ENCODE measurements at regions not wholly inside any gene's neighbourhood (a gene's known extent, or its start where the extent isn't known, plus 50 kb on each side); places are given as distances from the start of the nearest gene placed in this dataset.
"Not testable (repeated sequence)": the region's sequence is repeated elsewhere in the genome, so short reads cannot be mapped to it uniquely, and the experiment has no call there.

GRCh38 chr6:80442366-80442765 lies 335.9 kb downstream of the BCKDHB start:
- ATAC-seq: no peak
- no peak for DNase-seq
- intact Hi-C loops (cut with DNase I): no loop called here

- DNase-seq: no peak
- ATAC-seq: no peak
- intact Hi-C loops (cut with DNase I): no loop called here
Observed at GRCh38 chr6:80441131-80441530, 334.7 kb downstream of the BCKDHB start.

GRCh38 chr6:80440496-80441115 lies 334.1 kb downstream of the BCKDHB start:
- DNase-seq: no peak
- ATAC-seq: no peak
- intact Hi-C loops (cut with DNase I): no loop called here

DNA sequence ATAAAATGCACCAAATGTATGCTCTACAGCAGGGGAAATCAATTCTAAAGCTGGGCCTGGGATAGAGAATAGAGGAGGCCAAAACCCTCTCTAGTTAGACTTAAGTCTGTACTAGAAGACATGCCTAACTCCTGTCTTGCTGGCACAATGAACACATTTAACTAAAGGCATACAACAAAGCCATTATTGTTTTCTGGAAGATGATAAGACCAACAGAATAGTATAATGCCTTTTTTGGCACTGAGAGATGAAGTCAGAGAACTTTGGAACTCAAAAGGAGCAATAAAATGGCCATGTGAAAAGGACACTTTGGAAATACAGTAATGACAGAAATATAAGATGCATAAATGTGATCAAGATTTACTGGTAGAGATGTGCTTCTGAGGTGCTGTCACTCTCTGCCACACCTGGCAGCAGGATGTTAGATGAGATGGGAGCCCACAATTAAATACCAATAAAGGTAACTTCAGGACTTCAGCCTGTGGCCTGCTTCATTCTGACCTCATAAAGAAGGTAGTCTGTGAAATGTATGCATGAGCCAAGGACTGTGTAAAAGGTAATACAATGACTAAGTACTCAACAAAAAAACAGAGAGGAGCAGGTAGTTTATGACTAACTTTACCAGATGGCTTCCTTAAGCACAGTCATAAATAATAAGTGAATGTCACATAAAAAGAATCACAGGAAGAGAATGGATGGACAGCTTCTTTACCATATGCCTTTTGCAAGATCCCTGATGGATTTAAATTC lies 333.4 kb downstream of the BCKDHB start:
- ATAC-seq (no peak), DNase-seq (no peak)
- intact Hi-C loops (cut with DNase I): no loop called here

GRCh38 chr6:80438772-80439171 lies 332.3 kb downstream of the BCKDHB start:
- DNase-seq (no peak), ATAC-seq (no peak)
- intact Hi-C loops (cut with DNase I): no loop called here

DNA sequence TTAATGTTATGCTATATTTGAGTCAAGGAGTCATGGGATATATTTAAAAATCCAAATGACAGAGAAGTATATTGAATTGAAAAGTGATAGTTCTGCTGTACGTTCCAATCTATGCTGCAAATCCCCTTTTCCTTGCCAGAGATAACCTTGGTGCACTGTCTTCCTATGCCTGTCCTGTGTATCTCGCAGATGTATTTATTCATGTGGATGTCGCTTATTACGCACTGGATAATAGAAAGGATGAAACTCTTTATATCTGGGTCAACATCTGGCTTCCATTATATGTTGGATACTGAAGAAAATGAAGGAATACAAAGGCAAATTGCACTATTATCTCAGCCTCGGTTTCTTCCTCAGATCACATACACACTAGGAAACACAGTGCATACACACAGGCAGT lies 331.3 kb downstream of the BCKDHB start:
- DNase-seq (no peak), ATAC-seq (no peak)
- intact Hi-C loops (cut with DNase I): no loop called here

DNA sequence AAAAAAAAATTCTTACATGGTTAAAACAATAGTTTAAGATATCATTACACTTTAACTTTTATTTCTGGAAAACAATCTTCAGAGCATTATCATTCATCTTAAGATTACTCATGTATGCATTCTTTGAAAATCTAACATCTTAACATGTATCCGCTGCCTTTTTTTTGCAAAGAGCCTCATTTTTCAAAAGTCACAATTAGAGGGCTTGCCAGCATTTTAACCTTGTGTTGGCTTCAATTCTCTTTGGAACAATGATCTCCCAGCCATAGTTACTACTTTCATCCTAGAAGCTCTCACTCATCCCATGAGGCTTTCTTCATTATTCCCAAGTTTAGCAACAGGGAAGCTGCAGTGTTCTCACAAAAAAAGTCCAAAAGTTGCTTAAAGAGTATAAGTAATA lies 330.8 kb downstream of the BCKDHB start:
- no peak for DNase-seq
- intact Hi-C loops (cut with DNase I): no loop called here
- ATAC-seq: no peak

- no peak for DNase-seq
- ATAC-seq: no peak
- intact Hi-C loops (cut with DNase I): no loop called here
Observed at GRCh38 chr6:80436663-80437062, 330.2 kb downstream of the BCKDHB start.

DNA sequence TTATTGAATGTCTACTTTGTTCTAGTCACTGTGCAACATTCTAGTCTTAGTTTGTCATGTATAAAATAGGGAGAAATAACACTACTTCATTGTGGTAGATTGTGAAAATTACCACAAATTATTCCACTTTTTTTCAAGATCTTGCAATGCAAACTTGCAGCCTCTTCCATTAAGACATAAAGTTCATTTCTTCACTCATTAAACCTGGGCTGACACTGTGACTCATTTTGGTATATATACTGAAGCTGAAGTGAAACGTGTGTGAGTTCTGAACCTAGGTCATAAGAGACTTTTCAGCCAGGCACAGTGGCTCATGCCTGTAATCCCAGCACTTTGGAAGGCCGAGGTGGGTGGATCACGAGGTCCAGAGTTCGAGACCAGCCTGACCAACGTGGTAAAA lies 329.0 kb downstream of the BCKDHB start:
- ATAC-seq (no peak), DNase-seq (no peak)
- intact Hi-C loops (cut with DNase I): no loop called here

- no peak for DNase-seq
- no peak for ATAC-seq
- intact Hi-C loops (cut with DNase I): no loop called here
Observed at GRCh38 chr6:80434691-80435350, 328.4 kb downstream of the BCKDHB start.

DNA sequence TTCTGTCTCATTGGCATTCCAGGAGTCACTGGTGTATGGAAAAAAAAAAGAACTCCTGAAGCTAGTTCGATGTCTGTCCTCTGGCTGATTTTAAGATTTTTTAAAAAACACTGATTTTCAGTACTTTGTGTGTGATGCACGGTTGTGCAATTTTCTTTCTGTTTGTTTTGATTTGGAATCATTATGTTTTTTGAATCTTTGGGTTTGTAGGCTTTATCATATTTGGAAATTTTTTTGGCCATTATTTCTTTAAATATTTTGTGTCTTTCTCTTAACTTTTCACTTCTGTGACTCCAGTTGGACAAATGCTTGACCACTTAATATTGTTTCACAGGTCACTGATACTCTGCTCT lies 327.2 kb downstream of the BCKDHB start:
- no peak for ATAC-seq
- no peak for DNase-seq
- intact Hi-C loops (cut with DNase I): no loop called here

DNA sequence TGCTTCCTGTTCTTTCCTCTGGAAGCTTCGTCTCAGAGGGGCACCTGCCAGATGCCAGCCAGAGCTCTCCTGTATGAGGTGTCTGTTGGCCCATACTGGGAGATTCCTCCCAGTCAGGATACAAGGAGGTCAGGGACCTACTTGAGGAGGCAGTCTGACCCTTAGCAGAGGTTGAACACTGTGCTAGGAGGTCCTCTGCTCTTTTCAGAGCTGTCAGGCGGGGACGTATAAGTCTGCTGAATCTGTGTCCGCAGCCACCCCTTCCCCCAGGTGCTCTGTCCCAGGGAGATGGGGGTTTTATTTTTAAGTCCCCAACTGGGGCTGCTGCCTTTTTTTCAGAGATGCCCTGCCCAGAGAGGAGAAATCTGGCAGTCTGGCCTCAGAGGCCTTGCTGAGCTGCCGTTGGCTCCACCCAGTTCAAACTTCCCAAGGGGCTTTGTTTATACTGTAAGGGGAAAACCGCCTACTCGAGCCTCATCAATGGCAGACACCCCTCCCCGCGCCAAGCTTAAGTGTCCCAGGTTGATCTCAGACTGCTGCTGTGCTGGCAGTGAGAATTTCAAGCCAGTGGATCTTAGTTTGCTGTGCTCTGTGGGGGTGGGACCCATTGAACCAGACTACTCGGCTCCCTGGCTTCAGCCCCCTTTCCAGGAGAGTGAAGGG lies 326.7 kb downstream of the BCKDHB start:
- no peak for DNase-seq

DNA sequence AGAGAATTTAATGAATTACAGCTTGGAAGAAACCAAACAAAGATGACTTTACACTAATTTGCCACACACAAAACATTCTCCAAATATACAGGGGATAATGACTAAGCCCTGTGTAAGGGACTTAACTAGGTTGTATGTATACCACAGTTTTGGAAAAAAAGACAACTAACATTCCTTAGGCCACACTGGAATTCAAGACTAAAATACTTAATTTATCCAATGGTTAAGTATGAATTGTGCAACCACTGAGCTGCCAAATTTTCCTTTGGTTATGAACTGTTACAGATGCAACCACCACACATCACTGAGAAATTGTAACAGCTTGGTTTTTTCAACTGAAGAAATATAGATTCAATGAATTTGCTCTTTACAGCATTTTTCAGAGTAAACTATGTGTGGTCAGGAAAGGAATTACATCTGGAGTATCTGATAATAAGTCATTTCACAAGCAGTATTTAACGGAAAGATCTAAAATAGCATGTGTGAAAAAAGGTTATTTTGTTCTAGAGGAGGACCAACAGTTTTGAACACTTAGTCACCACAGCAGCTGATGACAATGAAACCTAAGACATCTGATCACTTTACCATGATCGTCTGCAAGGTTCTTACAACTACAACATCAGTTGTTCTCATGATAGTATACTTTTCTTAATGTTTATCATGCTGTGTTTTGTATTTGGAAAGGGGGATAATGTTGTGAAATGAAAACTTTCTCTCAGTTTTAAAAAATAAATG lies 318.8 kb downstream of the BCKDHB start:
- no peak for DNase-seq
- ATAC-seq: peak in 1 of 2 donors; percentile 23
- intact Hi-C loops (cut with DNase I): no loop called here

More for the DNA sequence above, 326.7 kb downstream of the BCKDHB start:
- intact Hi-C loops (cut with DNase I): no loop called here
- no peak for ATAC-seq

GRCh38 chr6:80411486-80411885 lies 305.0 kb downstream of the BCKDHB start:
- intact Hi-C loops (cut with DNase I): no loop called here
- ATAC-seq (no peak), DNase-seq (no peak)

GRCh38 chr6:80407976-80408375 lies 301.5 kb downstream of the BCKDHB start:
- DNase-seq; ATAC-seq; intact Hi-C loops (cut with DNase I): not testable (repeated sequence)

DNA sequence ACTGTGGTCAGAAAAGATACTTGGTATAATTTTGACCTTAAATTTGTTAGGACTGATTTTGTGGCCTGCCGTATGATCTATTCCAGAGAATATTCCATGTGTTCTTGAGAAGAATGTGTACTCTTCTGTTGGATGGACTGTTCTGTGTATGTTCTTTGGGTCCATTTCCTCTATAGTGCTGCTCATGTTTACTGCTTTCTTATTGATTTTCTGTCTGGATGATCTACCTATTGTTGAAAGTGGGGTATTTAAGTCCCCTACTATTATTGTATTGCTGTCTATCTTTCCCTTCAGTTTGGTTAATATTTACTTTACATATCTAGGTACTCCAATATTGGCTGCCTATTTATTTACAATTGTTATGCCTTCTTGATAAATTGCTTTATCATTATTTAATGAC lies 298.4 kb downstream of the BCKDHB start:
- DNase-seq: no peak
- intact Hi-C loops (cut with DNase I): no loop called here
- no peak for ATAC-seq

DNA sequence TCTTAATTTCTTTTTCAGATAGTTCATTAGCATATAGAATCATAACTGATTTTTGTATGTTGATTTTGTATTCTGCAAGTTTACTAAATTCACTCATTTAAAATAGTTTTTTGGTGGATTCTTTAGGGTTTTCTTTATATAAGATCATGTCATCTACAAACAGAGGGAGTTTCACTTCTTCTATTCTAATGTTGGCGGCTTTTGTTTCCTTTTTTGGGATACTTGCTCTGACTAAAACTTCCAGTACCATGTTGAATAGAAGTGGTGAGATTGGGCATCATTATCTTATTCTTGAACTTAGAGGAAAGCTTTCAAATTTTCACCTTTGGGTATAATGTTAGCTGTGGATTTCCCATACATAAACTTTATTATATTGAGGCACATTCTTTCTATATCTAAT lies 296.9 kb downstream of the BCKDHB start:
- DNase-seq: no peak

GRCh38 chr6:80402266-80402665 lies 295.8 kb downstream of the BCKDHB start:
- DNase-seq (no peak), ATAC-seq (no peak)
- intact Hi-C loops (cut with DNase I): no loop called here

More for the DNA sequence above, 296.9 kb downstream of the BCKDHB start:
- intact Hi-C loops (cut with DNase I): no loop called here
- no peak for ATAC-seq

Measured in left cardiac atrium (tissue), 4 donors.